HG03521 (cell line): ENCODE measurements at regions not wholly inside any gene's neighbourhood (a gene's known extent, or its start where the extent isn't known, plus 50 kb on each side); places are given as distances from the start of the nearest gene placed in this dataset.
"Not testable (repeated sequence)": the region's sequence is repeated elsewhere in the genome, so short reads cannot be mapped to it uniquely, and the experiment has no call there.

Experiments used
- ATAC-seq: cut with Tn5 transposase; IDR thresholded peaks from one replicate; pipeline ENCODE4 v1.9.1; 2021; ENCODE audit warnings: mild to moderate bottlenecking, moderate library complexity; ENCODE audit not compliant: unreplicated experiment

DNA sequence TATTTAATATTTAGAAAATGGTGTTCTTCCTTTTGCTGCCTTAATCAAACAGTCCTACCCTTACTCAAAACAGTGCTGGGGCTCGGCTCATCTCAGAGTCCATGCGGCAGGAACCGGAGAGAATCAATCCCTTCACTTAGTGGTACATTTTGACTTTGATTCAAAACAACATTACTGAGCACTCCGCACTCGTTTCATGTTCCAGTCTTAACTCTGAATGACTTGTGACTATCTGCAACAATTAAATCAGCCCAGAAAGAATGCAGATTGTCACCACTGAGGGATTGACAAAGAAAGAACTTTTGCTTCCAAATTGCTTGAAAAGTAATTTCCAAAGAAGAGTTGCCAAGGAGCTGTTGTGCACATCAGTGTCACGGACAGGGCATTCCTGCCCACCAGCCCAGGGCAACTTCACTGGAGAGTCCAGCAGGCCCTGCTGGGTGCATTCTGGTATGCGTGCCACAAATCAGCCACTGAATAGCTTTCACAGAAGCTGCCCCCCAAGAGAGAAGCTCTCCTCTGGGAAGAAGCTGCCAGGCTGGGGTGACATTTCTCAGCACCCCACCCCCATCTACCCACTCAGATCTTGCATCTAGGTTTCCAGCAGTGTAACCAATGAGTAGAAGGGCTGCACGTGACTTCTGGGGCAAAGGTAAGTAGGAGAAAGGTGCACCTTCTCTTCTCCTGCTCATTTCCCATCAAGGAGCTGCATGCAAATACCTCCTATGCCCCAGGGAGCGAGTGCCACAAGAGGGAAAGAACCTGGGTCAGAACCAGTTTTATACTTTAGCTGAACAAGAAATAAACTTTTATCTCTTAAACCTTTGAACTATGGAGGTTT, 84.6 kb upstream of the ATP8B1 start:
- no peak for ATAC-seq

DNA sequence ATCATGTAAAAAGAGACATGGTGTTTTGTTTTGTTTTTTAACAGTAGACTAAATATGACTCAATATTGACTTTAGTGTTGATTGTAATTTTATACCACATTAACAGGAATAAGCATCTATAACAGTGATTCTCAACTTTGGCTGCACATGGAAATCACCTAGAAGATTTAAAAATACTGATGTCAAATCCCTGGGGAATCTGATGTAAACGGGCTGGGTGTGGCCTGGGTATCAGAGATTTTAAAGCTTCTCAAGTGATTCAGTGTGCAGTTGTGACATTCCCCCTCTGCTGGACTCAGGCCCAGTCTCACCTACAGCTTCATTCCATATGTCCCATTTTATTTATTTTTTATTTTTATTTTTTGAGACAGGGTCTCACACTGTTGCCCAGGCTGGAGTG, 82.8 kb upstream of the ATP8B1 start:
- no peak for ATAC-seq

GRCh38 chr18:57882465-57882864, 79.3 kb upstream of the ATP8B1 start:
- no peak for ATAC-seq

DNA sequence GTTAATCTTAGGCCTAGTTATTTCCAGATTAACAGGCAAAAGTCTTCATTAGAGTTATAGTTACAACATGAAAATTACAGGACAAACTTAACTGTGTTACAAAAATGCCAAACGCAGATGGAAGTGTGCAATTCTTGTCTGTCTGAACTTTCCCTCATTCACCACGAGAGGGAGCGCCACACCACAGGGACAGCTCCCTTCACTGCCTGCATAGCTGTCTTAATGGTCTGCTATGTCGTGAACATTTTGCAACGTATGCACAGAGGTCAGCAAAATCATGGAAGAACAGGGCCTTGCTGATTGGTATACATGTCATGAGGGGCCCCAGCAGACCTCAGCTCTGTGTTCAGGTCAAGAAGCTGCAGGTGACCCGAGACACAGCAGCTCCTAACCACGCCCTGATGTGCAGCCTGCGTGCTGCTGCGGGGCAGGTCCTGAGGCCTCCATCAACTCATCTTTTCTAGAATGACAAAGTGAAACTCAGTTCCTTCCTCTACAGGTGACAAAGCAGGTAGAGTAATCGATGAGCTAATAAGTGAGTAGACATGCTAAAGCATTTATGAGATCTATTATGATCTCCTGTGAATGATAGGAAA, 78.8 kb upstream of the ATP8B1 start:
- peak; percentile 59 for ATAC-seq

DNA sequence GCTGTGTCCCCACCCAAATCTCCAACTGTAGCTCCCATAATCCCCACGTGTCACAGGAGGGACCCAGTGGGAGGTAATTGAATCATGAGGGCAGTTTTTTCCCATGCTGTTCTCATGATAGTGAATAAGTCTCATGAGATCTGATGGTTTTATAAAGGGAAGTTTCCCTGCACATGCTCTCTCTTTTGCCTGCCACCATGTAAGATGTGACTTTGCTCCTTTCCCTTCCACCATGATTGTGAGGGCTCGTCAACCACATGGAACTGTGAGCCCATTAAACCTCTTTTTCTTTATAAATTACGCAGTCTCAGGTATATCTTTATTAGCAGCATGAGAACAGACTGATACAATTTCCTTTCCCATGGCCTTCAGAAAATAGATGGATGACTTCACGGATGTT, 76.8 kb upstream of the ATP8B1 start:
- not testable (repeated sequence) for ATAC-seq

- ATAC-seq: no peak
Measured at GRCh38 chr18:57869221-57869620, 66.1 kb upstream of the ATP8B1 start.

GRCh38 chr18:57866355-57866754, 63.2 kb upstream of the ATP8B1 start:
- ATAC-seq: no peak

DNA sequence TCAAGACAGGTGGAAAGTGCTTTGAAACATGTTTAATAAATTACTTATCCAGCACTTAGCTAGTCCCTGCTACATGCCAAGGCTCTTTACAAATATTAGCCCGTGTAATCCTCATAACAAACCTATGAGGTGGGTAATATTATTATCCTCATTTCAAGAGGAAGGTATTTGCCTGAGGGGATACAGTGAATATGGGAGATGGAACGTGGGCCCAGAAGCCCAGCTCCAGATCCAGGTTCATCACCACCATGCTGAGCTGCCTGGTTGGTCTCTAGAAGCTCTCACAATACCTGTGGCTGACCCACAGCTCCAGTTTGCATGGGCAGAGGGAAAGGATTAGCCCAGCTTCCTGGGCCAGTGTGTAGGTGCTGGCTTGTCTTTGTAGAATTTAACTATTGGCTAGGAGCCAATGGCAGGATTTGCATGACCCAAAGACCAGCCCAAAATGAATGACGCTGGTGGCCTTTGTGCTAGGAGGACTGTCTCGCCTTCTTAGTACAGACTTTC, 61.6 kb upstream of the ATP8B1 start:
- ATAC-seq: no peak

- no peak for ATAC-seq
Measured at GRCh38 chr18:57863706-57864105, 60.6 kb upstream of the ATP8B1 start.

- ATAC-seq: peak; percentile 65
Measured at GRCh38 chr18:57859314-57859713, 56.2 kb upstream of the ATP8B1 start.

GRCh38 chr18:57856557-57857280, 53.6 kb upstream of the ATP8B1 start:
- ATAC-seq: no peak

- ATAC-seq: no peak
Measured at GRCh38 chr18:57856128-57856527, 53.0 kb upstream of the ATP8B1 start.

GRCh38 chr18:57855551-57855950, 52.4 kb upstream of the ATP8B1 start:
- no peak for ATAC-seq

DNA sequence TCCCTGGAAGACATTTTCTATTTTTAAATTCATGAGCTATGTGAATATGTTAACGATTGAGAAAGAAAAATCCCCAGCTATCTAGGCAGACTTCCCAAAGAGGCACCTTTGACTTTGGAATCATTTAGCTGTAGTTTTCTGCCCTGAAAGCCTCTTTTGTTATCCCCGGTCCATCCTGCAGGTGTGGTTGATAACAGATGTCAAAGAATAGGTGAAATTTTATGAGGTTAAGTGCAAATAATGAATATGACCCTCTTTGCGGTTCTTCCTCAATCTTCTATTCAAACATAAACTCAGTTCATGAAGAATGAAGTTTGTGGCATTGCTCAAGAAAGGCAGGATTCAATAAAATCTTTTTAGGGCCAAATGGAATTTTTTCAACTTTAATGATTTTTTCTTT, 51.6 kb upstream of the ATP8B1 start:
- ATAC-seq: no peak

DNA sequence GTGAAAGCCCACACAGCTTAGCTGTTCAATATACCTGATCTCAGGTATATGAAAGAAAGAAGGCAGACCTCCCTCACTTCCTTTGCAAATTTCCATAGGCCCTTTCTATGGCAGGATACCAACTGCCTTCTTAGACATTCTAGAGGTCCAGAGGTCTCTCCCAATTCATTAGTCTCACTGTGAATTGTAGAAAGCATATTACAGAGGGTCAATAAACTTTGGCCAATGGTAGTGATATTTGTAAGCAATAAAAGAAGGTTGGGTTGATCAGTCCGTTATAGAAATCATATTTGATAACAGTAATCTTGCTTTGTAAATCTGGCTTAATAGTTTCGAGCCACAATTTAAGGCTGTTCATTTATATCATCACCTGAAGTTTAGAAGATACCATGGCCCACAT, 50.7 kb upstream of the ATP8B1 start:
- no peak for ATAC-seq

- ATAC-seq: no peak
Measured at GRCh38 chr18:57853133-57853532, 50.0 kb upstream of the ATP8B1 start.
